ENCODE measurements at regions not wholly inside any gene's neighbourhood (a gene's known extent, or its start where the extent isn't known, plus 50 kb on each side); places are given as distances from the start of the nearest gene placed in this dataset.

- no peak for TF ChIP-seq CTCF (IDR thresholded peaks at IDR 0.05)
- 32 to 49% methylated on average over 1 of the region's 1 CpG for WGBS, 2 donors
- intact Hi-C loops (cut with DNase I; ENCODE audit: low total_unique reads), result no loop called here
- DNase-seq (ENCODE audit: low spot score in 2 of 2), result no peak
- H3K4me3 ChIP-seq (ENCODE audit: low read depth, poor library complexity, severe bottlenecking), result no peak overlapping the region
Observed at GRCh38 chr3:187925326-187925725, 180.1 kb upstream of the BCL6 start.

GRCh38 chr3:187926620-187927019 lies 181.4 kb upstream of the BCL6 start:
- no peak overlapping the region for H3K4me3 ChIP-seq (ENCODE audit: low read depth, poor library complexity, severe bottlenecking)
- intact Hi-C loops (cut with DNase I; ENCODE audit: low total_unique reads), result no loop called here
- DNase-seq (ENCODE audit: low spot score in 2 of 2), result no peak
- WGBS, 2 donors, result 54 to 62% methylated on average over 3 of the region's 3 CpGs
- TF ChIP-seq POLR2A (IDR thresholded peaks at IDR 0.05), result no peak

GRCh38 chr3:187927565-187927964 lies 182.3 kb upstream of the BCL6 start:
- TF ChIP-seq CTCF (IDR thresholded peaks at IDR 0.05), result no peak
- no peak for TF ChIP-seq POLR2A (IDR thresholded peaks at IDR 0.05)
- WGBS, 2 donors, result 89 to 95% methylated on average over 1 of the region's 1 CpG
- intact Hi-C loops (cut with DNase I; ENCODE audit: low total_unique reads), result no loop called here
- no peak overlapping the region for H3K4me3 ChIP-seq (ENCODE audit: low read depth, poor library complexity, severe bottlenecking)
- no peak for DNase-seq (ENCODE audit: low spot score in 2 of 2)

GRCh38 chr3:187929112-187929816 lies 184.0 kb upstream of the BCL6 start:
- 77% methylated on average over 8 of the region's 8 CpGs for WGBS, 2 donors
- intact Hi-C loops (cut with DNase I; ENCODE audit: low total_unique reads), result no loop called here
- no peak for TF ChIP-seq CTCF (IDR thresholded peaks at IDR 0.05)
- no peak for TF ChIP-seq POLR2A (IDR thresholded peaks at IDR 0.05)

GRCh38 chr3:187930021-187930420 lies 184.8 kb upstream of the BCL6 start:
- H3K4me3 ChIP-seq (ENCODE audit: low read depth, poor library complexity, severe bottlenecking), result no peak overlapping the region
- TF ChIP-seq CTCF (IDR thresholded peaks at IDR 0.05) (no peak), POLR2A (IDR thresholded peaks at IDR 0.05) (no peak)
- intact Hi-C loops (cut with DNase I; ENCODE audit: low total_unique reads), result no loop called here
- WGBS, 2 donors, result 71 to 77% methylated on average over 3 of the region's 3 CpGs
- DNase-seq (ENCODE audit: low spot score in 2 of 2), result no peak

More at GRCh38 chr3:187929112-187929816, 184.0 kb upstream of the BCL6 start:
- no peak overlapping the region for H3K4me3 ChIP-seq (ENCODE audit: low read depth, poor library complexity, severe bottlenecking)
- DNase-seq (ENCODE audit: low spot score in 2 of 2), result no peak

GRCh38 chr3:187931101-187931500 lies 185.8 kb upstream of the BCL6 start:
- TF ChIP-seq POLR2A (IDR thresholded peaks at IDR 0.05) (no peak), CTCF (IDR thresholded peaks at IDR 0.05) (no peak)
- intact Hi-C loops (cut with DNase I; ENCODE audit: low total_unique reads), result no loop called here
- H3K4me3 ChIP-seq (ENCODE audit: low read depth, poor library complexity, severe bottlenecking), result no peak overlapping the region
- no peak for DNase-seq (ENCODE audit: low spot score in 2 of 2)
- WGBS, 2 donors, result 90 to 93% methylated on average over 4 of the region's 4 CpGs

Measured in lower leg skin (tissue), 4 donors.